ENCODE measurements at regions not wholly inside any gene's neighbourhood (a gene's known extent, or its start where the extent isn't known, plus 50 kb on each side); places are given as distances from the start of the nearest gene placed in this dataset.

DNA sequence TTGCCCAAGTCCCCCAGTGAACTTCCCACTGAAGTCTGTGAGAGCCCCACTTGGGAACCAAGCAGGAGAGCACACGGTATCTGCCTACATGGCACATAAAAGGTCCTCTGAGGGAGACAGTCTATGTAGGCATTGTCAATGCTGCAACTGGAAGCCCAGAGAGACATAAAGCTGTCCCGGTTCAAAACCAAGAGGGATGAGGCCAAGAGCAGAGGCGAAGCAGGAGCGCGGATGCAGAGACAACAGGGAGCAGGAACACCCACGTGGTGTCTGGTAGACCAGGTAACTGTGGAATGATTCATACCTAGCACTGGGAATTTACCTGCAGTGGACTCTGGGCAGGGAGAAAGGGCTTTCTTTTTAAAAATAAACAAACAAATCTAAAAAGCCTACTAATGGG is 233.1 kb upstream of the SOX11 start:
- no peak for DNase-seq

DNA sequence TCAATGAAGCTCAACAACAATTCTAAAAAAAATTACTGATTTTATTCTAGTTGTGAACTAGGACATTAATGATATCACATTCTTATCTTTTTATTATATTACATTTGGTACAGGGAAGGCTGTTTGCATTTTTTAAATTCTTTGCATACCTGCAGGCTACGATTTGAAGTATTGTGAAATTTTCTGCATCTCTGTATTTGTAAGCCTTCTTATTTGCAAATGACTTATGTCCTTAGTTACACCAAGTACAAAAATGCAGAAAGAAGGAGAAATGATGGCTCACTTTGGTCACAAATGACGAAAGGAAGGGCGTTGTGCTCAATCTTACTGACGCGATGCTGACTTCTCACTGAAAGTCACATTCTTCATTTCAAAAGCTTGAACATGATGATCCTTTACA is 227.5 kb upstream of the SOX11 start:
- peak; percentile 7 for DNase-seq

DNA sequence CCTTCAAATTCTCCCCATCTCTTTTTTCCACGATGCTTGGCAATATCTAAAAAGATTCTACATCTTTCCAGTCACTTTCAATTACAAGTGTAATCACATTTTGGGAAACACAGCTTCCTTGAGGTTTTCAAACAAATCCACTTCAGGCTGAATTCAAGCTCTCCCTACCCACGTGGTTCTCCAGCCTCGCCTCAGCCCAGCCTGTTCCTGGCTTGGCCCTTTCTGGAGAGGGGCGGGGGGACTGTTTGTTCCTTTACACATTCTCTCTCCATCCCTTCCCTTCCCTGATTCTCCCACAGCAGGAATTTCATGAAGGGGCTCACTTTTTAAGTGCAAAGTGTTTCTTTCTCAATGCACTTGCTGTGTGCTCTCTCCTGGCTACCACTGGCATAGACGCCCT is 226.3 kb upstream of the SOX11 start:
- no peak for DNase-seq

DNA sequence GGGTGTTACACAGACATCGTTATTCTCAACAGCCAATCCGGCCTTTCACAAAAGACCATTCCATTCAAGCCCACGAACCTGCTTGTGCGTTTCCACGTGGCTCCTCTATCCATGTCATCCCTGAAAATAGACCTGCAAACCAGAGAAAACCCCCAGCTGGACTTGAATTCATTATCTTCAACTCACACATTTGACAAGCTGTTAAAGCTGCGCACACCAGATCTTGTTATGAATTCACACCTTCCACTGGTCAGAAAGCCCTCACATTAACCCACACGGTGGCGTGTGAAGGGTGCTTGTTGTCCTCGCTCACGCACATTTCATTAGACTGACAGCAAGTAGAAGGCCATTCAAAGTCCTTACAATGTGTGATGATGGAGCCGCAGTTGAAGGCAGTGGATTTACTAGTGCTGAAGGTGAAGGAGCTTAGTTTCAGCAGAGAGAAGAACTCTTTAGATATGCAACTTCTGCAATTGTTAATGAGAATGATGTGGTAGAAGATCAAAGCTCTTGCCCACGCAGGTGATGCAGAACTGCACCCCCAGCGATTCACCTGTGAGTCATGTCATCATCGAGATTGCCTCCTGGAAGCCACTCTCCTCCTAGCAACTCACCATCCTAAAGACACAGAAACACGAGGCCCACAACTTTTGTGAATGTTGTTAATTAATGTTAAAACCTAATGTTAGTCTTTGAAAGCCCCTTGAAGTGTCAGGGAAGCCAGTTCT is 224.8 kb upstream of the SOX11 start:
- no peak for DNase-seq

DNA sequence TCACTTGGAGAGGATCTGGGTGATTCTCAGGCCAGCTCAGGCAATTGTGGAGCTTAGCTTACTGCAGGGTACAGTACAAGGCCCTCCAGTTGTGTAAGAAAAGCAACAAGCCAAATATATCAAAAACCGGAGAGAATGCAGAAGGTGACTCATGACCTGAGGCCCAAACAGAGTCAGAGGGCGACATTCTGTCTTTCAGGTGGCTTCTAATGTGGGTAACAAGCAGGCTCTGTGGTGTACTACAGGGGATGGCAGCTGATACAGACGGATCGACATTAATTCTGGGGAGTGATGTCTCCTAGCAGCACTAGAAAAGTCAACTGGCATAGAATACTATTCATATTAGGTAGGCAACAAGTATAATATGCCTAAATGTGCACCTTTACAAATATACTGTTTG is 219.5 kb upstream of the SOX11 start:
- no peak for DNase-seq

DNA sequence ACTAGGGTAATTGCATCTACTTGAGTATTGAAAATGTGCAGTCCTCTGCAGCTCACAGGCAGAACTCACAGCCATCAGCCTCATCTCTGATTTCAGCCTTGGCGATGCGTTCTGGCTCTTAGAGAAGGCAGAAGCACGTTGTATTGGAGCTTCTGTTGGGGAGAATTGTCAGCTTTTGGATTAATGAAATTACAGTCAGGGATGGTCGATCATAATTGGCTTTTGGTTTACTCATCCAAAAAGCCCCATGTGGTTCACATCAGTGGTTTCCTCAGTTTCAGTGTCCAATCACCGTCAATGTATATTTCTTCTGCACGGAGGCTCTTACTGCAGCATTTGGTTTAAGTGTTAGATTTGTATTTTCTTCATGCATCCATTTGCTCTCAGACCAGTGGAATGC is 218.5 kb upstream of the SOX11 start:
- peak; percentile 87 for DNase-seq

DNA sequence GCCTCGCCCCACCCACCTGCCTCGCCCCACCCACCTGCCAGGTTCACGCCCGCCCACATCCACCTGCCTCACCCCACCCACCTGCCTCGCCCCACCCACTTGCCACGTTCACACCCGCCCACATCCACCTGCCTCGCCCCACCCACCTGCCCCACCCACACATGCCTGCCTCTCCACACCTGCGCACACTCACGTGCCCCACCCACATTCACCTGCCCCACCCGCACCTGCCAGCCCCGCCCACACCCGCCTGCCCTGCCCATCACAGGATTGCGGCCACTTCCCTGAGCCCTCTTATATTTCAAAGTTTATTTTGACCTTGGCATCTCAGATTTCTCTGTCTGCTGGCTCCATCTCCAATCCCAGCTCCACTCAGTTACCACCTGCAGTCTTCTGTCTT is 217.5 kb upstream of the SOX11 start:
- DNase-seq: no peak

DNA sequence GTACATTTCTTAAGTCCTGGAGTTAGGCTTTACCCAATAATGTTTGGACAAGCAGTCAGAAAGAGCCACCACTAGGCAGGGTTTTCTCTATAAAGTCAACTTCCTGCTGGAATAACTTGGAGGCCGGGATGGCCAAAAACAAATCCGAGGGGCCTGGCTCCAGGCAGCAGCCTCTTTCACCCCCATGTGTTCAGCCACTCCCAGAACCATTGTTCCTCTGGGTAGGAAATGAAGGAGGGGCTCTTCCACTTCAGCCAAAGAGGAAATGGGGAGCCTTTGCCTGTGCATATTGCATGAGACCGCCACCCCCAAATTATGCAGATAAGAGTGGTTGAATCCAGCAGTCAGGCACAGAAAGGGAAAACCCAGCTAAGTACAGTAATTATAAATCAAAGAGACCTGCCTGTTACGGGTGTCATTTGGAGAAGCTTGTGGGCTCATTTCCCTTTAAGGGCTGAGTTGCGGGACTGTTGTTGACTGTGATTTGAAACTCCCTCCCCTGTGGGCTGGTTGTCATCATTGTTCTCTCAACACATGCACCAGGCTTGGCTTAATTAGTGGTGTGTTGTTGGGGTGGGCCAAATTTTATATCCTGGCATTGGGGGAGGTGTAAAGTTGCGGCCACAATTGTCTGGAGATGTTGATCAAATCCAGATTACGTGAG is 212.8 kb upstream of the SOX11 start:
- peak; percentile 65 for DNase-seq

DNA sequence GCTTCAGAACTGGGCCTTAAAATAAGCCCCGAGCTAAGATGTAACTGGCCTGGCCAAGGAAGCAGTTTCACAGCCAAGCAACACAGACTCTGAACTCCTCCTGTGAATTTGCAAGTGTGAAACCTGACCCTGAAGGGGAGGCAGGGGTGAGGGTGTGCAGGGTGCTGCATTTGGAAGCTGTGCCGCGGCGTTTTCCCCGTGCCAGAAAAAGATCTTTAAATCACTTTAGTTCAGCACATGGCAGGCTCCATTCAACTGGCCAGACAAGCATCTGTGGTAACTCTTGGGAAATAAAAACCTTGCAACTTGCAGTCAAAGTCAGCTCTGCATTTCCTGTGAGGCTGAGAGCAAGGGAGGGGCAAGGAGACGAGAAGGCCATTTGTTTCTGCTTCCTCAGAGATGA is 209.3 kb upstream of the SOX11 start:
- peak; percentile 79 for DNase-seq

DNA sequence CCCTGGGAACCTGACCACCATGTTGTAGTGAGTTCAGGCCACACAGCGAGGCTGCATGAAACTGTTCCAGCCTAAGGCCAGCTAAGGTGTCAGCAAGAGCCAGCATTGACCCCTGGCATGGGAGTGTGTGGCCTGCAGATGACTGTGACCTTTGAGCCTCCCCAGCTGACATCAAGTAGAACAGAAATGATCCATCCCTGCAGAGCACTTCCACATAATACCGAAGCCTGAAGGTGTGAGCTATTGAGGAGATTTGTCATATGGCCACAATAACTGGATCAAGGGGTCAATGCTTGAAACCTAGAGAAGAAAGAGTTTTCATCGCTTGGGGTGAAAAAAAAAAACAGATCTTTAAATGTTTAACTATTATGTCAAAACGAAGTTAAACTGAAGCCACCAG is 207.3 kb upstream of the SOX11 start:
- DNase-seq: no peak

DNA sequence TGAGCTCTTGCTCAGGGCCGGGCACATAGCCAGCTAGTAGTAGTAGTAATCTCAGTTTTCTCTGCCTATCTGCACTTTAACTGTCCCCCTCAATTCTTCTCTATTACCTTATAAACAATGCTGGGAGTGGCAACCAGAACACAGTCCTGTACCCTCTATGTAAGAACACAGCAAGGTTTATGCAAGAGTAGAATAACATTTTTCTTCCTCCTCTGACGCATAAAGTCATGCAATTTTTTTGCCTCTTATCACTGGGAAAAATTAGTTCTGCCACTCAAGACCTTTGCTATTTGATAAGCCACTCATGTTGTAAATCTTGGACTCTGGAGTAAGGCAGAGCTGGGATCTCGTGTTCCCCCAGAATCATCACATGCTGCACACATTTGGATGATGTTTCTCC is 200.7 kb upstream of the SOX11 start:
- no peak for DNase-seq

DNA sequence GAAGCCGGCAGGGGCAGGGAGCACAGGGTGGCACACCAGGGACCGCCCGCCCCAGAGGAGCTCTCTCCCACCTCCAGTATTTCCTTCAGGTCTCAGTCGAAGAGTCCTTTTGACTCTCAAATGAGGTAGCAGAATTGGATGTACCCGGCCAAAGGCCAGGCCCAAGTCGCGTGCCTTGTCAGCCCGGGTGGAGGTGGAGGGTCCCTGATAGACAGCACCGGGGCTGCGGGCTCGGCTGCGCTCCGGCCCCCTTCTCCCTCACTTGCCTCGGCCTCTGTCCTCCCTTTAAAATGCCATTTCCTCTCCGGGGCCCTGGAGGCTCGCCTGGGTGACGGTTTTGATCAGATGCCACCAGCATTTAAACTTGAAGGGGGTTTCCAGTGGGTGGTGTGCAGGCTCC is 198.9 kb upstream of the SOX11 start:
- DNase-seq: no peak

DNA sequence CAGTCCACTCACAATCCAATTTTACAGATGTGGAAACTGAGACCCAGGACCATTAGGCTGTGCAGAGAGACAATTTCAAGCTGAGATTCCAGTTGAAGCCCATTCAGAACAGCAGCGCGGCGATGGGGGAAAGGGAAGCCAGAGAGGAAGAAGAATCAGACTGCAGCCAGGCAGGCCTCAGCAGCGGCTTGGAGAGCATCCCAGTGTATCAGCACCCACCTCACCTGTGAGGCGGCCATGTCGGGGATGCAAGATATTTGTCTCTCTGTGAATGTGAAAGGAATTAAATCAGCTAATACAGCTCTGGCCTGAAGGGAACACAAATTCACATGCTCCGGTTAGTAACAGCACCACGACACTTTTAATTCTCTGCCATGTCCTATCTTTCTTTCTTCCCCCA is 198.0 kb upstream of the SOX11 start:
- no peak for DNase-seq

DNA sequence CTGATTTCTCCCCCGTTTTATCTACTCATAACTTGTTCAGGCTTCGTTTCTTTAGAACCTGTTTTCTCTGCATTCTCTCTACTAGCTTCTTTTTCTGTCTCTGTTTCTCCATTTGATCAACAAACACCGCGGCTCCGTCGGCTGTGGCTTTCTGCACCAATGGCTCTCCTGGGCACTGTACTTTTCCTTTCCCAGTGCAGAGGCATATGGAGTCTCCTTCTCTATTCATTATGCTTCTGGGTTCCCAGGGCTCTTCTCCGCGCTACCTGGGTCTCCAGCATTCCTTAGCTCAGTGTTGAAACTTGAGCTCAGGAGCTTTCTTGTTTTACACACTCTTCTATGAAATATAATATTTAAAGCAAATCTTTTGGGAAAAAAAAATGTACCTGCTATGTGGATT is 196.6 kb upstream of the SOX11 start:
- DNase-seq: no peak

DNA sequence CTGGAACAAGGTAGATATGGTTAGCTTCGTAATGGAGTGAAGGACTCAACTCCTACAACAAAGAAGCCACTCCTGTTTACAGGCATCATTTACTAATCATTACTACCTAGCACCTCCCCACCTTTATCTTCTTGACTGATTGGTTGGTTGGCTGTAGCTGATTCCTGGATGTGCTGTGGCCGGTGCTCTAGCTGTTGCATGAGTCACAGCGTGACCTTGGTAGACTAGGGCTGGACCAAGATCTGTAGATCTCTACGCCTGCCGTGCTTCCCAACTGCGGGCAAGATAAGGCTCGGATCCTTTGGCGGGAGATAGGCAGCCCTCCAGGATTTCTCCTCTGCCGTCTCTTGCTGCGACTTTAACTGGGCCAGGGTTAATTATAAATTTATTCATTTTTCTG is 194.3 kb upstream of the SOX11 start:
- DNase-seq: no peak

DNA sequence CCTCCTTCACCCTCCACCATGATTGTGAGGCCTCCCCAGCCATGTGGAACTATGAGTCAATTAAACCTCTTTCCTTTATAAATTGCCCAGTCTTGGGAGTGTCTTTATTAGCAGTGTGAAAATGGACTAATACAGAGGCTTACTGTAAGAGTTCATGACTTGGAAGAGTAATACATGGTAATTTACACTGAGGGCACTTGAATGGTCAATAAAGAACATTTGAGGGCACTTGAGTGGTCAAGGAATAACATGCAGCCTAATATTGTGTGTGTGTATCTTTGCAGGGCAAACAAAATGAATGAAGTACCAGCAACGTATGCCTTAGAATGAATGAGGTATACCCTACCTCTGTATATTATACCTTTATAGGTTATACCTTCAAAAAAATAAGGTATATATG is 190.4 kb upstream of the SOX11 start:
- DNase-seq: no peak

DNA sequence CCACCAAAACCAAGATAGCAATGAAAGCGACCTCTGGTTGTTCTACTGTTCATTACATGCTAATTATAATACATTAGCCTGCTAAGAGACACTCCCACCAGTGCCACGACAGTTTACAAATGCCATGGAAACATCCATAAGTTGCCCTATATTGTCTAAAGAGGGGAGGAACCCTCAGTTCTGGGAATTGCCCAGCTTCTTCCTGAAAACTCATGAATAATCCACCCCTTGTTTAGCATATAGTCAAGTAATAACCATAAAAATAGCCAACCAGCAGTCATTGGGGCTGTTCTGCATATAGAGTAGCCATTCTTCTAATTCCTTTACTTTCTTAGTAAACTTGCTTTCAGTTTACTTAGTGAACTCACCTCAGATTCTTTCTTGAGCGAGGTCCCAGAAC is 189.8 kb upstream of the SOX11 start:
- no peak for DNase-seq

DNA sequence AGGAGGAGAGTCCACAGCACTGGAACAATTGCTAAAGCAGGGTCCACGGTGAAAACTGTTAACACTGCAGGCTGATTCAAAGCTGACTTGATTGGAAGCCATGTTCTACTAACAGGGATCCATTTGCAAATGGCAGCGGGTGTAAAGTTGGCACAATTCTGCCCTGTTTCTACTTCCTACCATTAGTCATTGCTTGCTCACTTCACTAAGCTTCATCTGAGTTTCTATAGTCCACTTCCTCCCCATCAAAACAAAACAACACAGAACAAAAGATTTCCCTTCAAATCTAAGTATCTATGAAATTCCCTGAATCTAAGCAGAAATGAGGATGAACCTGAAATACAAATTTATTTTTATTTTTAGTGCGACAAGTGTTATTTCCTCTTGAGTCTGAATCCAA is 187.4 kb upstream of the SOX11 start:
- no peak for DNase-seq

DNA sequence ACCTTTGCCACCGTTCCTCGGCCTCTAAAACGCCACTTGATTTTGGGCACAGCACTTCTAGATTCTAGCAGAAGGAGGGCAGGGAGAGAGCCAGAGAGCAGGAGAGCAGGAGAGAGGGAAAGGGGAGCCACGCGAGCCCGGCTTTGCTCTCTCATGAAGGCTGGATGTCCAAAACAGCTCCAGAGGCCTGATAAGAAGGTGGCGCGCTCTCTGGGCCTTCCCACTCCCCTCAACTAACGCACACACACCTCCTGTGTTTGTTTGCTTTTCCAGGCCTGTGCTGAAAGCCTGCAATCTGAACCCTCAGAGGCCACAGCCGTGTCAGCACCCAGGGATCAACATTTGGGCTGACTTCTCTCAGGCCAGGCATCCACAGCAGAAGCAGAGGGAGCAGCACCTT is 184.8 kb upstream of the SOX11 start:
- DNase-seq: no peak

DNA sequence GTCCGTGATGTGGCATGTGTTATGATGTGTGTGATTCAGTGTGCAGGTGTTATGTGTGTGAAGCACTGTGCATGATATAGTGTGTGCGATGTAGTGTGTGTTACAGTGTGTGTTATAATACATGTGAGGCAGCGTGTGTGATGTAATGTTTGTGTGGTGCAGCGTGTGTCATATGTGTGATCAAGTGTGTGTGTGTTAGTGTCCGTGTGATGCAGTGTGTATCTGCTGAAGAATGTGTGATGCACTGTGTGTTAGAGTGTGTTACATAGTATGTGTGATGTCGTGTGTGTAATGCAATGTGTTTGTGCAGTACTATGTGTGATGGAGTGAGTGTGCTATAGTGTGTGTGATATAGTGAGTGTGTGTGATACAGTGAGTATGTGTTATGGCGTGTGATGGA is 182.8 kb upstream of the SOX11 start:
- DNase-seq: no peak

DNA sequence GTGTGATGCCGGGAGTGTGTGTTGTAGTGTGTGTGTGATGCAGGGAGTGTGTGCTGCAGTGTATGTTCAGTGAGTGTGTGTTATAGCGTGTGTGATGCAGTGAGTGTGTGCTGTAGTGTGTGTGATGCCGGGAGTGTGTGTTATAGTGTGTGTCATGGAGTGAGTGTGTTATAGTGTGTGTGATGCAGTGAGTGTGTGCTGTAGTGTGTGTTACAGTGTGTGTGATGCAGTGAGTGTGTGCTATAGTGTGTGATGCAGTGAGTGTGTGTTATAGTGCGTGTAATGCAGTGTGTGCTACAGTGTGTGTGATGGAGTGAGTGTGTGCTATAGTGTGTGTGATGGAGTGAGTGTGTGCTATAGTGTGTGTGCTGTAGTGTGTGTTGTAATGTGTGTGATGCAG is 182.1 kb upstream of the SOX11 start:
- DNase-seq: no peak

DNA sequence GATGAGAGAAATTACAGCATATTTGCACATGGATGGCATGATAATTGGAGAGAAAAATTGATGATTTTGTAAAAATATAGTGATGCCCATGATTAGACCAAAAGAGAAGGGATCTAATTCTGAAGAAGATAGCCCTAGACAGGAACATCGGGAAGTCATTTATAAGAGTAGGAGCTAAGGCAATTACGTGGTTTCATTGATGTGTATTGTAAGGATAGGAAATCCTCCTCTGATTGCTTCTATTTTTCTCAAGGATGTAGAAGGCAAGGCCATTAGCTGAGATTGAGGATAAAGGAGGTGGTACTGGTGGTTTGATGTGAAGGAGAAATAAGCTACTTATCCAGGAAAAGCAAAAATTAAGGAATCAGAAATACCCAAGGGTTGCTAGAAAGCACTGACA is 176.5 kb upstream of the SOX11 start:
- DNase-seq: no peak

DNA sequence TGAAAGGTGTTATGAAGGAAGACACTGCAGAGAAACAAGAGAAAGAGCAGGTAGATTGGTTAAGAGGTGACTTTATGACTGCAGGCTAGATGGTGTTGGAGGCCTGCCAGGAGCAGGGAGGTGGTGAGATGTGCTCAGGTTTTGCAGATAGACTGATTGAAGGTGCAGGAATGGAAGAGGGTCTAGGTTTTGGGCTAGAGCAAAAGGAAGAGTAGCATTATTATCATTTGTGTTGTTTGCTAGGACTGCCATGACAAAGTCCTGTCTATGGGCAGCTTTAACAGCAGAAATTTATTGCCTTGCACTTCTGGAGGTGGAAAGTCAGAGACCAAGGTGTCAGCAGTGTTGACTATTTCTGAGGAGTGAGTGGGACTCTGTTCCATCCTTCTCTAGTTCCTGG is 172.9 kb upstream of the SOX11 start:
- no peak for DNase-seq

DNA sequence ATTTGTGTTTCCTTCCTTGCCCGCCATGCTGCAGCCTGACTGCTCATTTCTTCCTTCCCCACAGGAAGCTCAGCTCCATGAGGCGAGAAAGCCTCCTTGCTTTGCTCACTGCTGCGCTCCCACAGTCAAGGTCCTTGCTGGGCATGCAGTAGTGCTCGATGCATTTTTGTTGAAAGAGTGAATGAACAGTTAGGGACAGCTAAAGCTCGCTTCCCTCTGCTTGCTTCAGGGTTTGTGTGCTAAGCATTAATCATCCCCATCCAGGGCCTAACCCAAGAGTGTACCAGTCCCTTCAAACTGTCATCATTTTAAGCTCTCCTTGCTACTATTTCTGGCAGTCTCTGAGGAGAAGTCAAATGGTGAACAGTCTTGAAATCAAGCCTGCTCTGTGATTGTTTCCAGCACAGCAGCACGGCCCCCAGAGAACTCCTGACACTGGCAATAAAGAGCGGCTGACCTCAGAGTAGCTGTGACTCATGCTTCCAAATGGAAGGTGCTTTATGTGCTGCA is 171.7 kb upstream of the SOX11 start:
- peak; percentile 65 for DNase-seq

DNA sequence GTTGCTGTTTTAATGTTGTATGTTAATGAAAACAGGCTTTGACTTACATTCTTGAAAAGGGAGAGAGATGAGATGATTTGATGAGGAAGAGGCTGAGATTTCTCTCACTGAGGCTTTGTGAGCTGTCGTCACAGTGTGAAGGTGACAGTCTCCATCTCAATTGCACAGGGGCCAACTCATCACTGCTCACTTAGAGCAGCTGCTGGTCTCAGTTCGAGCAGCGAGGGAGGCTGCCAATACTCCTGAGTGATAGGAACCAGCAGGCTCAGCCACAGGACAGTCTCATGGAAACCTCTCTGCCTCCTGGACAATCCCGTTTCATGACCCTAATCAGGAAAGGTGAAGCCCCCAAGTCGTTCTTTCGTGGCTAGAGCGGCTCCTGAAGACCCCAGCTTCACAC is 170.7 kb upstream of the SOX11 start:
- DNase-seq: peak; percentile 21

Data from fibroblast of skin of abdomen (primary cell).